NAMALWA (cell line): ENCODE measurements at regions not wholly inside any gene's neighbourhood (a gene's known extent, or its start where the extent isn't known, plus 50 kb on each side); places are given as distances from the start of the nearest gene placed in this dataset.
"Not testable (repeated sequence)": the region's sequence is repeated elsewhere in the genome, so short reads cannot be mapped to it uniquely, and the experiment has no call there.

Experiments
- DNase-seq: peaks from one replicate; pipeline ENCODE4 v3.0.0-alpha.2; 2015; ENCODE audit warnings: low spot score

DNA sequence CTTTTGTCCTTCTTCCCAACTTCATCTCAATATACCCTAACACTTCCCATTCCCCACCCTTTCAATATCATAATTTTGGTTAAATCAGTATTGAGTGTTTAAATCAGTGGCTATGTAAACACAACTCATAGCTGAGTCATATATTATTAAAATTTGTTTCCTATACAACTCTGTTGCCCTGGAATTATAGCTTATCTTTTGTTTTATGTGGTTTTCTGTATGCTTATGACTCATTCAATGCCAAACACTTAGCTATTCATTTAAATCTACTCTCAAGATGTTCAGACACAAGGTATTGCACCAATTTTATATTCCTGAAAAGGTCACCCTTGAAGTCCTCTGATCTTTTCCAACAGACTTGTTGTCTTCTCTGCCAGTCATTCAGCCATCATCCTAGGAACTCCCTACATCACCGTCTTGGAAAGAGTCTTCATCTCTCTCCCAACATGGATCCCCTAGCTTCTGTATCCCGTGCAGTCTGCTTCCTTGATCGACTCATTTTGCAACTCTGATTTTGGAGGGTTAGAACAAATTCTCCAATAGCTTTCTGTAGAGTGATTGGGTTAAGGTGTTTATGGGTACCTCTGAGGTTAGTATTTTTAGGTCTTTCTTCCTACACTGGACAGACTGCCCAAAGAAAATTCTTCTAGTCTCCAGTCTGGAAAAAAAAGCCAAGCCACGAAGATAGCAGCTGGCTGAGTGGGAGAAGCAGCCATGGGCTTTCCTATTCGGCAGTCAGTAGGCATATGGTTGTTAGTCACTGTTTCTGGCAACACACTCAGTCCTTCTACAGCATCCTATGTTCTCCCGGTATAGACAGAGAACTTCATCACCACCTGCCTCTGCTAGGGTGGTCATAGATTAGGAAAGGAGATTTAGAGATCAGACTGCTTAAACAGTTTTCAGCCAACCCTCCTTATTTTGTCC is 102.1 kb downstream of the CRPPA start:
- no peak for DNase-seq

DNA sequence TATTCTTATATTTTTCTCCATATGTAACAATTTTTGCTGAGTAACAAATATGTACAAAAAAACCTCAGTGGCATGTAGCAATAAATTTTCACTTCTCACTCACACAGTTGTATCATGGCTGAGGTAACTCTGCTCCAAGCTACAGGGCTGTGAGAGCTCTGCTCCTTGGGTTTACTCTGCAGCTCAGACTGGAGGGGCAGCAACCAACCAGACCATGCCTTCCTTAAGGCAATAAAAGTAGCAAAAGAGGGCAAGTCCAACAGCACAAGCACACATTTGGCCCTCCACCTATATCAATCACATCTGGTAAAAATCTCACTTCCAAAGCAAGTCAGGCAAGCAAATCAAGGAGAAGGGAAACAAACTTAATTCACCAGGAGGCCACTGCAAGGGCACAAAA is 102.9 kb downstream of the CRPPA start:
- no peak for DNase-seq

DNA sequence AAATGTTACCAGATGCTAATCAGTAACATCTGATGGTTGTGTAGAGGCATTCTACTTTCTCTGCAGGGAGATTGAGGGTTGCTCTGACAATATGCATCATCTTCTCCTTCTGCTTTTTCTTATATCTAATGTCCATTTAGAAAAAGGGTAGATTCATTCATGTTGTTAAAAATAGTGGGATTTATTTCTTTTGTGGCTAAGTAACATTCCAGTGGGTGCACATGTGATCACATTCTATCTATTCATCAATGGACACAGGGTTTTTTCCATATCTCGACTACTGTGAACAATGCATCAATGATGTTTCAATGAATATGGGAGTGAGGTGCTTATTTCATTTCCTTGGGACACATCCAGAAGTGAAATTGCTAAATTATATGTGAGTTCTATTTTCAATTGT is 103.9 kb downstream of the CRPPA start:
- DNase-seq: no peak

DNA sequence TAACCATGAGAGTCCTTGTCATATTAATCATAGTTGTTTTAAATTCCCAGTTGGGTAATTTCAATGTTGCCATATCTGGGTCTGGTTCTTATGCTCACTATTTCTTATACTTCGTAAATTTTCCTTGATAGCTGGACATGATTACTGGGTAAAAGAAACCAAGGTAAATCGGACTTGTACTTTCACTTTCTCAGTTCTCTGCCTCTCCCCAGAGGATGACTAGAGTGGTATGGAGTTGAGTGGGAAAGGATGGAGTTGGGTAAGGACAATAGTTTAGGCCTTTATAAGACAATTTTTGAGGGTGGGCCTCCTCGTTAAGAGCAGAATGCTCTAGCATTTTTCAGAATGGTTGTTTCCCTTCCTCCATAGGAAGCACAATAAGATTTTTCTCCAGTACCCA is 106.1 kb downstream of the CRPPA start:
- no peak for DNase-seq

DNA sequence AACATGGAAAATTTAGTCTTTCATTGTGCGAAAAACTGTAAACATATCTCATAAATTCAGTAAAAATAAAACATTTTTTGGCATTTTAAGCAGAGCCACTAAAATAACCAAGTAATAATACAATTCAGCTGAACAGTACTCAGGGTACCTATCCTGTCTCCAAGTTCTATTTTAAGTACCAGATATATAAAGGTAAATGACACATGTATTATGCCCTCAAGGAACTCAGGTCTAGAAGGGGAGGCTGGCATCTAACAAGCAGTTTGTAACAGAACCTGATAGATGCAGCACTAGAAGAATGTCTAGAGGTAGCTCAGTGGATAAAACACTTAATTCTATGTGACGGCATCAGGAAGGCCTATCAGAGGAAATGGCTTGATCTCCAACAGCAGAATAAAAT is 112.2 kb downstream of the CRPPA start:
- no peak for DNase-seq

DNA sequence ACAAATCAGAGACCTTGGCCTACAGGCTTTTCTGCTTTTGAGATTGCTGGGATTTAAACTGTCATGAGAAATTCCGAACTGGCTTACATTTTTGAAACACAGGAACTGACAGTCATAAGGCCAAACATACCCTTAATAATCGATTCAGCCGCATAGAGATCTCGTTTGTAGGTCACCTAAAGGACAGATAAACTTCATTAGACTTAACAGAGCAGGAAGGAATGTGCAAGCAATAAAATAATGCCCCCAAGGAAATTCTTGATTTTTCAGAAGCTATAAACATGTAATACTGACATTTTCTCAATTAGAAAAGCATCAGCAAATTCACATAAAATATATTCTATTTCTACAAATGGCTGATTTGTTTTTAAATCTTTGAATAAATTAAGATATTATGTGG is 120.0 kb downstream of the CRPPA start:
- no peak for DNase-seq

DNA sequence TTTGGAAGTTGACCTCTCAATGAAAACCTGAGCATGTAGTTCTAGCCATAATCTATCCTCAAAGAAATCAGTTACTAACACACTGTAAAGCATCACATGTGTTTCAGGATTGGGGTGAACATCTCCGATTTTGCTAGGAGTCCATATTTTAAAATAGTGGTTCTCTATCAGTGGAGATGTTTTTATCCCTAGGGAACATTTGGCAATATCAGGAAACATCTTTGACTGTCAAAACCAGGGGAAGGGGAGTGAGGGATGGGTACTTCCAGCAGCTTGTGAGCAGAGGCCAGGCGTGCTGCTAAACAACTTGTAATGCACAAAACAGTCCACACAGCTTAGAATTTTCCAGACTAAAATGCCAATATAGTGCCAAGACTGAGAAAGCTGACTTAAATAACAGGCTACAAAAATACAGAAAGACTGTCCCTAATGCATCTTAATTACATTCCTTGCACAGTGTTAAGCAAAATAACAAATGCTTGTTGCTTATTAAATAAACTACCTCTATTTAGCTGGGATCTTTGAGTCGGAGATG is 120.9 kb downstream of the CRPPA start:
- DNase-seq: no peak

DNA sequence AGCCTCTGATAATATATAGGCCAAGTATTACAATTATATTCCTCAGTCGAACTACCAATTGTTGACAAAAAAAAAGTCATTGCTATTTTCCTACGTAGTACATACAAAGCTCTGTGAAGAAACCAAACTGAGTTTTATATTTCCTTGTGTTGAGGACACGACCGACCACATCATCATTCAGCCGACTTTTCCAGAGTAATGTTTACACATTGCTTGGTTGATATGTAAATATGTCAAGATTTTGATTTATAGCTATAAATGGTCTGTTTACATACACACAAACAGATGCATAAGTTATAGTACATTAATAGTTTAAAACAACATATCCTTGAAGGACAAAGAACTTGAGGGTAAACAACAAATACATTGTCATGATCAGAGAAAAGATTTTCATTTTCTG is 121.5 kb downstream of the CRPPA start:
- DNase-seq: no peak

DNA sequence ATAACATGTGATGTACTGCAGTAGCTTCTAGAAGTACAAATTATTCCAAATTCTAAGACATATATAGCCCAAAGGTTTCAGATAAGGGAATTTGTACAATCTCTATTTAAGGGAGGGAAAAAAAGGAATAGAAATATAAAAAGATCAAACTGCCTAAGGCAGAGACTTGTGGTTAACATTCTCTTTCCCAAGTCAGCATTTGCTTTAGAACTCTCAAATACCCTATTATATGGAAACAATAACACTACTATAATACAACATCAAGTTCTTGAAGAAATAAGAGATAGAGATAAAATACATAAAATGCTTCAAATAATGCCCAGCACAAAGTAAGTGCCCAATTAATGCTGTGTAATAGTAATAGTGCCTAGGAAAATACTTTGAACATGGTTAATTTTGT is 123.1 kb downstream of the CRPPA start:
- no peak for DNase-seq

DNA sequence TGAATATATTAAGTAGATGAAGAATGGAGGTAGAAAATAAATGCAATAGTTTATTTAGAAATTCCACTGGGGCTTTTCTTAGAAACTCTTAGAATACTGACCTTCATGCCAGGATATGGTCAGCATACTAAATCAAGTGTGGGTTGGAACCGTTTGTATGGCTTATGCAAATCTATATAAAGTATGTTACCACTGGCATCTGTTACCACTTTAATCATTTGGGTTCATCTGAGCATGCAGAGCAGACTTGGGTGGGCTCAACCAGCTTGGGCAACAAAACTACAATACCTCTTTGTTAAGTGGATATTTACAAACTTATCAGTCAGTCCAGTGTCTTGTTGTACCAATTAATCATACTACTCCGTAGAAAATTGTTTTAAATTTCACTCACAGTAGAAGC is 125.8 kb downstream of the CRPPA start:
- no peak for DNase-seq

DNA sequence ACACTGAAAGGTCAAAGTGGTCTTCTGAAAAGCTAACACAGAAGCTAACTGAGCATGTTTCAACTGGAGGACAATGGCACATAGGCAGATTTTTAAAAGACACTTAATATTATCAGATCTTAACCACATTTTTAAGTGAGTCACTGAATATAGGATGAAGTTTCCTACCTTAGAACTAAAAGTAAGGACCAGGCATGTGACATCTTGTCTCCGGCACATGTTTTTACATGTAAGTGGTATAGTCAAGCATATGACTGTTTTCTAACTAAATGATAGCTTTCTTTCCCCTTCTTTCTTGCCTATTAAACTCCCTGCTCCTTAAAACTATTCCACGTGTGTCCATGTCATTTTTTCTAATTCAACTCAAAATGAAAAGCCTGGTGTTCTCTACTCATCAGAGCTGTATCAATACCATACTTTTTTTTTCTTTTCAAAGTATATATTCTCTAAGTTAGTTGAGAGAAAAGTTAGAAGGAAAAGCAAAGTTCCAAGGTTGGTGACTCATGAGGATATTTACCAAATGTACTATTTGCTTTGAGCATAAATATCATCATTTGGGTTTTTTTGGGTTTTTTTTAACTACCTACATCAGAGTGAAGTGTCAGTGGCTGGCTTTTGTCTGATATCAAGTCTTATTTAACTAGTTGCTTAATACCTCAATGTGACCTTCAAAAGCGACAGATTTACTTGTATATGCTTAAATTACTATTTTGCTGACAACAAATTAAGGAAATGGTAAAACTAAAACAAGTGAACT is 127.5 kb downstream of the CRPPA start:
- no peak for DNase-seq

DNA sequence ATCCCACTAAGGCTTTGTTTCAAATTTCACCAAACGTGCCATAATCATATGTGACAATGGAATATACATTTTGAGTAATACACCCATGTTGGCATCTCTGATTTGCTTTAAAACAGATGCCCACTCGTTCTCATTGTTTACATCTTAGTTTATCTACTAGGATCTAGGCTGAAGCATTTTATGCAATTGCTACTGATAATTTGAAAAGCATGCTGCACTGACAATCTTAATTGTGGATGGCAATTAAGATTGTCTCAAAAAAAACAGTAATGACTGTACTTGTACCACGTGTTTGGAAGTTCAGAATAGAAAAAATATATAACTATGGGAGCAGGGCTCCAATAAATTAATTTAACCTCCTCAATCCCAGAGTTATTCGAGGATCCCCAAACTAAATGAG is 136.8 kb downstream of the CRPPA start:
- no peak for DNase-seq

DNA sequence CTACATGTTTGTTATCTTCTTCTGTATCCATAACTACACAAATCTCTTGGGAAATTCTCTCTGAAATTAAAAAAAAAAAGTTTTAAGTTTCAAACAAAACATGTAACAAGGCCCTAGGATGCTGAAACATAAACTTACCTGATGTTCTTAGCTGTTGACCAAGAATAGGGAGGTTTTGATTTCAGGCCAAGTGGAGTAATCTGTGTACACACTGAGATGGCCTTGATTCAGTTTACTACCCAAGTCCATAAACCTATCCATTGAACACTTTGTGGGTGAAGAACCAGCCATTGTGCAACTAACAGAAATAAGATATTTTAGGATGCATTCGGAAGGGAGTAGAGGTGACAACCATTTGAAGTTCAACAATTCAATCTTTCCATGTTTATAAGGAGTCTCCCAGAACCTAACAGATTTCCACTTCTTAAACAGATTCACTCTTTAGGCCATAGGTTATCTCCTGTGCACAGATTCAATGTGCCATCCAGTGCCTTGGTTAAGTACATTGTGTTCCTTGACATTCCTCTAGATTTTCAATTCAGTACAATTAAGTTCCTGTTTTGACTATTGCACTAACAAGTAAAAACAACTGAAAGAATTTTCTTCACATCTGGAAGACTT is 143.1 kb downstream of the CRPPA start:
- no peak for DNase-seq

DNA sequence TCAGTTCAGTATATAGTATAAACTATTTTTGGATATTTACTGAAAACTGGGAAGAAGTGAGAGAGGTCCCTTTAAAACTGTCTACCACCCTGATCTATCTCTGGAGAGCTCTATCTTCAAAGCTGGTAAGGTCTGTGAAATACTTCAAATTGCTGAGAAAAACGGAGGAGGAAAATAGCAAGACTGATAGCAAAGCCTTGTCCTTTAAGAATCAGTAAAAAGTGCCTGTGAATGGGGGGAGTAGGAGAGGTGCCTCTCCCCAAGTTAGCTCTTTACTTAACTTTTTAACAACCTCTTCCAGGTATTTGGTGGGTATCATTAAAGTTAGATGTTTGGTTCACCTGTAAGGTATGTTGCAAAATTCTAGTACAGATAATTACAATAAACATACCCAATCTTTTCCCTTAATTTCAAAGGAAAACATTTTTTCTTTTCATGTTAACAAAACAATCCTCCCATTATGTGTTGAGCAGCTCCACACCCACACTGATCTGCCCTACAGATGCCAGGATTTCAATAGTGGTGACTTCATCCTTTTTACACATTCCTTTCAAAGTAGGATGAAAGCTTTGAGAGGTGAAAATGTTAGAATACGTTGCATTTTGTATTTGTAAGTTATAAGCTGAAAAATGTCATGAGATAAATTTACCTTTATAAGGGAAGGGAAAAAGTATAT is 149.2 kb downstream of the CRPPA start:
- DNase-seq: no peak

DNA sequence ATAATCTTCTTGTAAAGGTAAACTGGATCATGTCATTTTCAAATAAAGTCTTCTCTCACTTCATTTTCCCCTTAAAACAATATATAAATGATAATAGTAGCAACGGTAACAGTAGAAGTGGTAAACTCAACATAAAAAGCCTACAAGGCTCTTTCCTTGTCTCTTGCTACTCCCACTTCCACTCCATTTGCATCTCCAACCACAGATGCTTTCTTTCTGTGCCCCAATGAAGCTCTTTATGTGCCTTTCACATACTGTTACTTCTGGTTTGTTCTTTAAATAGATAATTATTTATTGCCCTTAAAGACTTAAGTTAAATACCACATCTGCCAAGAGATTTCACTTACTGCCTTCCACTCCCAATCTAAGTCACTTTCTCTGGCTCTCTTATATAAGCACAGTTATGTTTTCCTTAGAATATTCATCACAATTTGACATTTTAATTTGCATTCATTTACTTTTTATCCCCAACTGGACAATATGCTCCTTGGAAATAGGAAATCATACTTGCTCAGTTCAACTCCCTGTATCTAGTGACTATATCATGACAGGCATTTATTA is 149.9 kb downstream of the CRPPA start:
- no peak for DNase-seq

DNA sequence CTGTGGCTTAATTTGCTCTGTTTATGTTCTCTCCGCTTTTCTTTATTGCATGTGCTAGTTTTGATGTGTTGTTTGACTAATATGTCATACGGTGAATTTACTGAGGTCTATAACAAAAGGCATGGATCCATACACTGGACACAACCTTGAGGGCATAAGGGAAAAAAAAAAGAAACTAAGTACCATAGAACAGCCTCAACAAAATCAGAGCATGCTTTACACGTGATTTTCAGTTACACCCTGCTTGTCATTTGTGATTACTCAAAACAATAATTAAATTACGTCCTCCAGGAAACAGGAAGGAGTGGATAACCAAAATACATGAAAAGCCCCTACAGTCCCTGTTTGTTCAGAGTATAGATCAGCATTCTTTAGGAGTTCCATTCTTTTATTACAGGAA is 150.5 kb downstream of the CRPPA start:
- no peak for DNase-seq

DNA sequence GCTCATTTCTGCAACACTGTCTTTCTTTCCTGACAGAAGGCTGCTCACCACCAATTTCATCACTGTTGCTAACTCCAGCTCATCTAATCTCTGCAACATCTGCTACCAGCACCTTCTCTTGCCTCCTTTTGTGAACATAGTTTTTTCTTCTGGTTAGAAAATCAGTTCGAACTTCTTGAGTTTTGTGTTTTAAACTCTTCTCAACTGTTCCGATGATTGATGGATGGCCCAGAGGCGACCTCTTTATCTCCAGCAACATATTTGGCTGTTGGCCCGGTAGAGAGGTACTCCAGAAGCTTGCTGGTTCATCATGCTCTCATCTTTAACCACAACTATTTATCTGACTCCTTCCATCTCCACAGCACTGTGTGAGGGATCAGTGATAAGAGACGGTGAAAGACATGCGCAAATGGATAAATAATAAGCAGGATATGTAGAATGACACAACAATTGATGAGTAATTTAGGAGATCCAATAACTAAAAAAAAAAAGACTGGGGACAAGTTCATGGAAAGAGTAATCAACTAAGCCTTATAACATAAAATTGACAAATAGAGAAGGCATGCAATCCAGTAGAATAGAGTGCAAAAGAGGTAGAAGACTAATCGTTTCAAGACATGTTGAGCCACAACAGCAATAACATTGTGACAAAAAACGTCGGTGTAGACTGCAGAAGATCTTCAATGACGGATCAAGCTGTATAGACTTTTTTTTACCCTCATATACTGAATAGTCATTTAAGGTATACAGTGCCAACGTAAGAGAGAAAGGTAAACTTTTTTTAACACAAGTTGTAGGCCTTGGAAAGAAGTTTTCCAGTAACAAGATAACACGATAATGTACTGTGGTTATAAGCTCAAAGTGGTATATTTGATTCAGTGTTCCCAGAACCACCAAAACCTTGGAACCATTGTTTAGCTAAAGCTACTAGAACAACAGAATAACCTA is 152.2 kb downstream of the CRPPA start:
- no peak for DNase-seq

DNA sequence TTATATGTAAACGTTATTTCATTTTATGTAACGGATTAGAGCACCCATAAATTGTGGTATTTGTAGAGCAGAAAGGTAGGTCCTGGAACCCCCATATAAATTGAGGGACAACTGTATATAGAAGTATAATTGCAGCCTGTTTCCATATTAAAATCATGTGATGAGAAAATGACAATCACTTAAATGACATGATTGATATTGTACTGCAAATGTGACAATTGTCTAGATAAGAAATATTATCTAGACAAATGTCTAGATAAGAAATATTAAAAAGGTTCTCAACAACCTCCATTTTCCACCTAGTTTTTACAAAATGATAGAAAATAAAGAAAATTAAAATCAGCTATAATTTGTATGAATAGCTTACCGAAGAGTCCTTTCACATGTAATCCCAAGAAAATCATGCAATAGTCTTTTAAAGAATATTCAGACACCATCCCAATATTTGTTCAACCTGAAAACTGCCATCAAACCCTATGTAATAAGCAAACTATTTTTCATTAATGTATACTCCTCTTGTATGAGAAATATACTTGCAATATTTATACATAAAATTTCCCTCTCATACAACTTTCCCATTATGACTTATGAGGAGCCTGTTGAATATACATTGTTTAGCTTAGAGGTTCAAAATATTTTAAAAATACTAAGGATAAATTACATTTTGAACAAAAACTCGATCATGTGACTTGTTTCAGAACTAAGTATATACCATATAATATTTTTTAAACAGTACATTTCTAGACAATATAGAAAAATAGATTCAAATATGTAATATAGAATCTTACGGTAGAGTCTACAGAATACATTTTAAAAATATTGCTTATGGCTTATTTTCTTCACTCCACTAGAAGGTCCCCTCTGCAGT is 153.2 kb downstream of the CRPPA start:
- DNase-seq: no peak

DNA sequence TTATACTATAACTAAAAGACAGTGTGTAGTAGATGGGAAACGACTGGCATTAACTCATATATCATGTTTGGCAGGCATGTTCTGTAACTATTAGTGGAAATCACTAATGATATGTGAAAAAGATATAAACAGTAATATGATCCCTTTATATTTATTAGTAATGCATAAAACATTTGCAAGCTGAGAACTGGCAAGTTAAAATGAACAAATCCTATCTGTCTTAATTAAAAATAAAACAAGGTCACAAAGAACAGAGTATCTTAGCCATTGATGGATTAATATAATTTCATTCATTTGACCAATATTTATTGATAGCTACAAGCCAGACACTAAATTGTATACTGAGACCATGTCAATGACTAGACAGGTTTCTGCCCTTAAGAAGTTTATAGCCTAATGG is 154.5 kb downstream of the CRPPA start:
- DNase-seq: no peak

DNA sequence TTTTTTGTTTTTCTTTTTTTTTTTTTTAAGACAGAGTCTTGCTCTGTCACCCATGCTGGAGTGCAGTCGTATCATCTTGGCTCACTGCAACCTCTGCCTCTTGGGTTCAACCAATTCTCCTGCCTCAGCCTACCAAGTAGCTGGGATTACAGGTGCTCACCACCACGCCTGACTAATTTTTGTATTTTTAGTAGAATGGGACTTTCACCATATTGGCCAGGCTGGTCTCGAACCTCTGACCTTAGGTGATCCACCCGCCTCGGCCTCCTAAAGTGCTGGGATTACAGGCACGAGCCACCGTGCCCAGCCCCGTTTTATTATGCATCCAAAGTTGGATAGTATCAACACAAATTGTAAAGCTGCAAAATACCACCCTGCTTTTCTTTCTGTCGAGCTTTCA is 154.9 kb downstream of the CRPPA start:
- DNase-seq: not testable (repeated sequence)
